DOHH2 (cell line): ENCODE measurements at regions not wholly inside any gene's neighbourhood (a gene's known extent, or its start where the extent isn't known, plus 50 kb on each side); places are given as distances from the start of the nearest gene placed in this dataset.

Experiments
- EZH2phosphoT487 ChIP-seq: fragments of 200-600 bp; sonication (generic); IDR thresholded peaks from 2 replicates; pipeline ENCODE4 v1.6.1; 2017; ENCODE audit warnings: borderline replicate concordance, mild to moderate bottlenecking, antibody characterized with exemption, low read length, moderate library complexity, mixed read lengths
- TF ChIP-seq, protein P1 (sequence below): fragments of 200-600 bp; sonication (generic); IDR thresholded peaks from one replicate; pipeline ENCODE4 v1.5.1; 2014; ENCODE audit warnings: antibody characterized with exemption, mild to moderate bottlenecking, low read depth, low read length; ENCODE audit not compliant: poor library complexity, severe bottlenecking

DNA sequence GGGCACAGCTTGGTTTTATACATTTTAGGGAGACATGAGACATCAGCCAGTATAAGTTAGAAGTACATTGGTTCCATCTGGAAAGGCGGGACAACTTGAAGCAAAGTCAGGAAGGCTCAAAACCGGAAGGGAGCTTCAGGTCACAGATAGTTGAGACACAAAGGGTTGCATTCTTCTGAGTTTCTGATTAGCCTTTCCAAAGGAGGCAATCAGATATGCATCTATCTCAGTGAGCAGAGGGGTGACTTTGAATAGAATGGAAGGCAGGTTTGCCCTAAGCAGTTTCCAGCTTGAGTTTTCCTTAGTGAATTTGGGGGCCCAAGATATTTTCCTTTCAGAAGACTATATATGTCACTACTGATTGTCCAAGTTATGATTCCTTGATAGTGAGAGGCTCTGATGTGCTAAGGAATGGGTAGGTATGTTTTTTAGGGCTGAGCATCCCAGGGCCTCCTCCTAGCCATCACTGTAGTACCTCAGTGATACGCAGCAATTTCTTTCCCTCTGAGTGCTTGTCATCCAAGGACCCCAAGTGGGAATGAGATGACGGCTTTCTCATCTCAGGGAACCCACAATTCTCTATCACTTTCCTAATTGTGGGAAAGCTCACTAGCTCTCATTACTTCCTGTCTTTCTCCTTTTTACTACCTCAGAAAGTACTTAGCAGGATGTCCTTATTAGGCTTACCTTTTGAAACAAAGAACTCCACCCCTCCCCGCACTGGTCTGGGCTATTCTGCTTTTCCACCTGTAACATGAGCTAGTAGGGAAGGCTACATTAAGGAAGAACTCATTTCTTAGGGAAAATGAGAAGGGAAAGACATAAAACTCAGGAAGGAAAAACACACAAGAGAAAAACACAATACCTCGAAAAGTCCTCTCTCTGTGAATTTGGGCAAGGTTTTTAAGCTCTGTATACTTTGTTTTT is 632.7 kb downstream of the RAPGEF2 start:
- no peak for TF ChIP-seq EZH2phosphoT487
- TF ChIP-seq, protein P1, sequence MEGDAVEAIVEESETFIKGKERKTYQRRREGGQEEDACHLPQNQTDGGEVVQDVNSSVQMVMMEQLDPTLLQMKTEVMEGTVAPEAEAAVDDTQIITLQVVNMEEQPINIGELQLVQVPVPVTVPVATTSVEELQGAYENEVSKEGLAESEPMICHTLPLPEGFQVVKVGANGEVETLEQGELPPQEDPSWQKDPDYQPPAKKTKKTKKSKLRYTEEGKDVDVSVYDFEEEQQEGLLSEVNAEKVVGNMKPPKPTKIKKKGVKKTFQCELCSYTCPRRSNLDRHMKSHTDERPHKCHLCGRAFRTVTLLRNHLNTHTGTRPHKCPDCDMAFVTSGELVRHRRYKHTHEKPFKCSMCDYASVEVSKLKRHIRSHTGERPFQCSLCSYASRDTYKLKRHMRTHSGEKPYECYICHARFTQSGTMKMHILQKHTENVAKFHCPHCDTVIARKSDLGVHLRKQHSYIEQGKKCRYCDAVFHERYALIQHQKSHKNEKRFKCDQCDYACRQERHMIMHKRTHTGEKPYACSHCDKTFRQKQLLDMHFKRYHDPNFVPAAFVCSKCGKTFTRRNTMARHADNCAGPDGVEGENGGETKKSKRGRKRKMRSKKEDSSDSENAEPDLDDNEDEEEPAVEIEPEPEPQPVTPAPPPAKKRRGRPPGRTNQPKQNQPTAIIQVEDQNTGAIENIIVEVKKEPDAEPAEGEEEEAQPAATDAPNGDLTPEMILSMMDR: no peak
